ENCODE measurements at regions not wholly inside any gene's neighbourhood (a gene's known extent, or its start where the extent isn't known, plus 50 kb on each side); places are given as distances from the start of the nearest gene placed in this dataset.

GRCh38 chr2:196239622-196240587 lies 68.5 kb upstream of the STK17B start:
- H3K36me3 ChIP-seq: peaks cover 0 to 57% (median 7%) of the 10 kb centered on the region in 9 donors
- peak; percentile 75 to 93 (median 83) for ATAC-seq
- peak in 6 of 12 donors; percentile 12 to 39 (median 18) for TF ChIP-seq CTCF (IDR thresholded peaks at IDR 0.05)
- TF ChIP-seq POLR2A (IDR thresholded peaks at IDR 0.05): no peak
- H3K4me1 ChIP-seq: peaks cover 0 to 63% (median 10%) of the 10 kb centered on the region in 12 donors
- WGBS, 4 donors: 55 to 58% (median 57%) methylated on average over 10 of the region's 10 CpGs
- peak; percentile 63 to 79 (median 71) for DNase-seq
- no peaks in the 10 kb centered on the region for H3K9me3 ChIP-seq
- no peaks in the 10 kb centered on the region for H3K27me3 ChIP-seq
- intact Hi-C loops (cut with DNase I): loop anchor here in 1 of 10 donors (5.0 kb wide), 1 partner anchor 68 kb away; the partner anchor contains the start of gene STK17B
- no peak overlapping the region for H3K4me3 ChIP-seq
- peak overlapping the region; percentile 46 to 93 (median 65) for H3K27ac ChIP-seq

- Histone ChIP-seq H3K36me3 (peaks cover 0 to 62% (median 7%) of the 10 kb centered on the region in 9 donors), H3K27ac (peak overlapping the region in 8 of 12 donors; percentile 2 to 93 (median 22)), H3K4me3 (no peak overlapping the region), H3K9me3 (no peaks in the 10 kb centered on the region), H3K27me3 (no peaks in the 10 kb centered on the region), H3K4me1 (peaks cover 0 to 71% (median 10%) of the 10 kb centered on the region in 12 donors)
- ATAC-seq: no peak
- TF ChIP-seq CTCF (IDR thresholded peaks at IDR 0.05): no peak
- TF ChIP-seq POLR2A (IDR thresholded peaks at IDR 0.05): no peak
- no peak for DNase-seq
- 88 to 94% (median 90%) methylated on average over 3 of the region's 3 CpGs for WGBS, 4 donors
- intact Hi-C loops (cut with DNase I): loop anchor here in 1 of 10 donors (5.0 kb wide), 1 partner anchor 69 kb away; the partner anchor contains the start of gene STK17B
Observed at GRCh38 chr2:196241175-196241574, 69.8 kb upstream of the STK17B start.

- no peak for DNase-seq
- no peaks in the 10 kb centered on the region for H3K9me3 ChIP-seq
- peak overlapping the region in 7 of 12 donors; percentile 7 to 93 (median 19) for H3K27ac ChIP-seq
- H3K36me3 ChIP-seq: peaks cover 0 to 59% (median 7%) of the 10 kb centered on the region in 9 donors
- no peaks in the 10 kb centered on the region for H3K27me3 ChIP-seq
- H3K4me3 ChIP-seq: no peak overlapping the region
- no peak for TF ChIP-seq POLR2A (IDR thresholded peaks at IDR 0.05)
- TF ChIP-seq CTCF (IDR thresholded peaks at IDR 0.05): no peak
- ATAC-seq: peak; percentile 31 to 84 (median 52)
- intact Hi-C loops (cut with DNase I): loop anchor here in 1 of 10 donors (5.0 kb wide), 1 partner anchor 70 kb away; the partner anchor contains the start of gene STK17B
- peaks cover 0 to 79% (median 10%) of the 10 kb centered on the region in 12 donors for H3K4me1 ChIP-seq
- 77 to 85% (median 83%) methylated on average over 7 of the region's 7 CpGs for WGBS, 4 donors
Observed at GRCh38 chr2:196242131-196242620, 70.8 kb upstream of the STK17B start.

GRCh38 chr2:196244516-196244915 lies 73.1 kb upstream of the STK17B start:
- Histone ChIP-seq H3K36me3 (peaks cover 0 to 43% (median 4%) of the 10 kb centered on the region in 9 donors), H3K4me1 (peaks cover 0 to 81% (median 6%) of the 10 kb centered on the region in 12 donors), H3K9me3 (no peaks in the 10 kb centered on the region), H3K27me3 (no peaks in the 10 kb centered on the region), H3K4me3 (no peak overlapping the region), H3K27ac (no peak overlapping the region)
- TF ChIP-seq CTCF (IDR thresholded peaks at IDR 0.05) (no peak), POLR2A (IDR thresholded peaks at IDR 0.05) (no peak)
- no peak for ATAC-seq
- intact Hi-C loops (cut with DNase I): loop anchor here in 1 of 10 donors (5.0 kb wide), 1 partner anchor 72 kb away; the partner anchor contains the start of gene STK17B
- no peak for DNase-seq
- WGBS, 4 donors: 94 to 98% (median 97%) methylated on average over 2 of the region's 2 CpGs
